Heart right ventricle (tissue), 16 donors: ENCODE measurements at regions not wholly inside any gene's neighbourhood (a gene's known extent, or its start where the extent isn't known, plus 50 kb on each side); places are given as distances from the start of the nearest gene placed in this dataset.

Experiments
- ATAC-seq, 8 donors: fragments of 200-7000 bp; cut with Tn5 transposase; one replicate each; pipeline ENCODE4 v1.9.1; 2020; ENCODE audit warnings: mild to moderate bottlenecking in 8 of 8, moderate library complexity in 8 of 8, moderate number of reproducible peaks in 1 of 8
- DNase-seq, 2 donors: peaks; one replicate each; pipeline ENCODE4 v3.0.0-alpha.2; 2020
- H3K27ac ChIP-seq, 10 donors: fragments of 200-600 bp; sonication (generic) in 2 of 10; one replicate each; pipeline versions ENCODE4 v1.5.0 to v1.8.0; 2020 to 2022; ENCODE audit warnings: mild to moderate bottlenecking in 3 of 10
- H3K27me3 ChIP-seq, 7 donors: fragments of 200-600 bp; one replicate each; pipeline ENCODE4 v1.8.0; 2021 to 2022; ENCODE audit warnings: mild to moderate bottlenecking in 2 of 7
- H3K36me3 ChIP-seq, 9 donors: fragments of 200-600 bp; sonication (generic) in 1 of 9; one replicate each; pipeline versions ENCODE4 v1.5.0 to v1.8.0; 2020 to 2022; ENCODE audit warnings: mild to moderate bottlenecking in 2 of 9
- H3K4me1 ChIP-seq, 9 donors: fragments of 200-600 bp; sonication (generic) in 1 of 9; one replicate each; pipeline versions ENCODE4 v1.5.0 to v1.8.0; 2020 to 2022; ENCODE audit warnings: mild to moderate bottlenecking in 4 of 9
- H3K4me3 ChIP-seq, 10 donors: fragments of 200-600 bp; sonication (generic) in 2 of 10; one replicate each; pipeline versions ENCODE4 v1.5.0 to v1.8.0; 2020 to 2022; ENCODE audit warnings: mild to moderate bottlenecking in 7 of 10, moderate library complexity in 2 of 10
- H3K9me3 ChIP-seq, 11 donors: fragments of 200-600 bp in 10 of 11; sonication (generic) in 2 of 11; one replicate each; pipeline versions ENCODE4 v1.5.0 to v1.8.0; 2013 to 2022; ENCODE audit warnings: mild to moderate bottlenecking in 2 of 11, control low read depth in 1 of 11, moderate library complexity in 1 of 11
- CTCF ChIP-seq, 9 donors: fragments of 200-600 bp; sonication (generic) in 2 of 9; IDR thresholded peaks; one replicate each; pipeline versions ENCODE4 v1.5.0 to v1.8.0; 2021 to 2022; ENCODE audit warnings: antibody characterized with exemption in 9 of 9, mild to moderate bottlenecking in 5 of 9, moderate library complexity in 1 of 9
- WGBS, 2 donors: extraction: QIAGEN DNeasy Blood & Tissue Kit; methylation state at CpG; one replicate each; pipeline ENCODE4 v1.1.7; 2013; ENCODE audit warnings: inconsistent platforms in 1 of 2; 5-methylcytosine and 5-hydroxymethylcytosine counted together
- intact Hi-C, 10 donors: fragments of 100-400 bp; cut with DNase I; formaldehyde crosslinking; loops; one replicate each; pipeline versions ENCODE4 v1.11.1 to v1.14.2; 2022
- donor health status: Arrhythmogenic right ventricular cardiomyopathy.
- donor health status: ischemic (EF 13 %, LVEDD 7.1; RV severe dilation, severe dysfunction).
- donor health status: healthy with polysubstance abuse.
- donor health status: DM: no; HTN: yes; CAD: no.
- donor health status: DM: no; HTN: no; CAD: no.
- donor health status: ischemic (EF 25% LVEDD 6.9; RV normal size, moderate dysfunction).
- donor health status: ischemic (EF 25% LVEDD 5.7; RV mildly dilated, moderate dysfunction).
- donor health status: healthy.
- donor health status: DM: yes; HTN: yes; CAD: no.
- donor health status: Ischemic cardiomyopathy.
- donor health status: ischemic (EF 35%, LVEDD 5.7; RV mildly dilated, moderate dysfunction).
- donor health status: nonischemic (EF 11% LVEDD 7.7; RV severe dilation, severe dysfunction).
- donor health status: DM: yes; HTN: yes; CAD: no.
- donor health status: PGD.
- donor health status: ischemic (EF 29% LVEDD 5.4; RV normal size, mild dysfunction).
- donor health status: nonischemic (EF 23%, LVEDD 6.1; RV moderate dilation, normal function).

- no peaks in the 10 kb centered on the region for H3K4me1 ChIP-seq
- DNase-seq, result no peak
- intact Hi-C loops, result no loop called here
- WGBS, 2 donors, result 91 to 96% methylated on average over 5 of the region's 5 CpGs
- no peaks in the 10 kb centered on the region for H3K36me3 ChIP-seq
- H3K27me3 ChIP-seq, result peaks cover 0 to 3% (median 0%) of the 10 kb centered on the region in 7 donors
- H3K27ac ChIP-seq, result no peak overlapping the region
- no peak overlapping the region for H3K4me3 ChIP-seq
- H3K9me3 ChIP-seq, result no peaks in the 10 kb centered on the region
- no peak for ATAC-seq
- TF ChIP-seq CTCF (IDR thresholded peaks at IDR 0.05), result no peak
These were observed 180.4 kb upstream of the DAB2 start for GRCh38 chr5:39605145-39605544.

GRCh38 chr5:39604491-39604890, 179.7 kb upstream of the DAB2 start:
- 25 to 45% methylated on average over 4 of the region's 4 CpGs for WGBS, 2 donors
- Histone ChIP-seq H3K27ac (no peak overlapping the region), H3K9me3 (no peaks in the 10 kb centered on the region), H3K4me3 (no peak overlapping the region), H3K27me3 (peaks cover 0 to 3% (median 0%) of the 10 kb centered on the region in 7 donors), H3K4me1 (no peaks in the 10 kb centered on the region), H3K36me3 (no peaks in the 10 kb centered on the region)
- no peak for DNase-seq
- TF ChIP-seq CTCF (IDR thresholded peaks at IDR 0.05), result no peak
- peak in 2 of 8 donors; percentile 40 to 42 for ATAC-seq
- intact Hi-C loops, result no loop called here

GRCh38 chr5:39599721-39600431, 175.1 kb upstream of the DAB2 start:
- WGBS, 2 donors, result 14 to 21% methylated on average over 5 of the region's 5 CpGs
- Histone ChIP-seq H3K27me3 (peaks cover 0 to 7% (median 0%) of the 10 kb centered on the region in 7 donors), H3K27ac (no peak overlapping the region), H3K36me3 (no peaks in the 10 kb centered on the region), H3K4me3 (no peak overlapping the region), H3K4me1 (no peaks in the 10 kb centered on the region), H3K9me3 (peaks cover 0 to 8% (median 0%) of the 10 kb centered on the region in 11 donors)
- TF ChIP-seq CTCF (IDR thresholded peaks at IDR 0.05), result peak in 8 of 9 donors; percentile 37 to 56 (median 46)
- intact Hi-C loops, result loop anchor here in 1 of 10 donors (10.0 kb wide), 1 partner anchor 345 kb away; no protein-coding TSS in a partner anchor
- ATAC-seq, result peak in 1 of 8 donors; percentile 17
- DNase-seq, result no peak

- WGBS, 2 donors, result 79 to 80% methylated on average over 14 of the region's 14 CpGs
- TF ChIP-seq CTCF (IDR thresholded peaks at IDR 0.05), result no peak
- Histone ChIP-seq H3K9me3 (peaks cover 0 to 8% (median 0%) of the 10 kb centered on the region in 11 donors), H3K36me3 (no peaks in the 10 kb centered on the region), H3K4me3 (no peak overlapping the region), H3K27me3 (peaks cover 0 to 7% (median 0%) of the 10 kb centered on the region in 7 donors), H3K27ac (no peak overlapping the region), H3K4me1 (no peaks in the 10 kb centered on the region)
- DNase-seq (no peak), ATAC-seq (no peak)
- intact Hi-C loops, result loop anchor here in 1 of 10 donors (10.0 kb wide), 1 partner anchor 346 kb away; no protein-coding TSS in a partner anchor
These were observed 174.0 kb upstream of the DAB2 start for GRCh38 chr5:39598661-39599248.
